Nephron progenitor cell (in vitro differentiated cells): ENCODE measurements at regions not wholly inside any gene's neighbourhood (a gene's known extent, or its start where the extent isn't known, plus 50 kb on each side); places are given as distances from the start of the nearest gene placed in this dataset.
A peak's percentile ranks its signal among the peaks of the same experiment; 100 is the strongest.

Experiments
- DNase-seq: peaks from one replicate; pipeline ENCODE4 v3.0.0; 2021
- H3K27ac Mint-ChIP-seq: 2 replicates; pipeline ENCODE4 v1.8.0; 2021; ENCODE audit warnings: mild to moderate bottlenecking, moderate library complexity, mixed read lengths
- H3K27me3 Mint-ChIP-seq: 2 replicates; pipeline ENCODE4 v1.8.0; 2021; ENCODE audit warnings: mild to moderate bottlenecking, low read depth, mixed read lengths; ENCODE audit not compliant: poor library complexity
- H3K36me3 Mint-ChIP-seq: 2 replicates; pipeline ENCODE4 v1.8.0; 2021; ENCODE audit warnings: low read depth, mixed read lengths
- H3K4me1 Mint-ChIP-seq: 2 replicates; pipeline ENCODE4 v1.8.0; 2021; ENCODE audit warnings: mixed read lengths
- H3K4me3 Mint-ChIP-seq: 2 replicates; pipeline ENCODE4 v1.8.0; 2021; ENCODE audit warnings: mild to moderate bottlenecking, moderate library complexity, mixed read lengths
- H3K9me3 Mint-ChIP-seq: 2 replicates; pipeline ENCODE4 v1.8.0; 2021; ENCODE audit warnings: mild to moderate bottlenecking, moderate library complexity, mixed read lengths
- CTCF ChIP-seq: fragments of 200-600 bp; sonication (generic); IDR thresholded peaks from 2 replicates; pipeline ENCODE4 v1.5.0; 2021; ENCODE audit warnings: antibody characterized with exemption

- no peak for DNase-seq
- H3K9me3 Mint-ChIP-seq, result peaks cover 4% of the 10 kb centered on the region
- no peaks in the 10 kb centered on the region for H3K36me3 Mint-ChIP-seq
- H3K4me3 Mint-ChIP-seq, result no peak overlapping the region
- H3K4me1 Mint-ChIP-seq, result no peaks in the 10 kb centered on the region
- no peak for TF ChIP-seq CTCF
- no peaks in the 10 kb centered on the region for H3K27me3 Mint-ChIP-seq
- H3K27ac Mint-ChIP-seq, result no peak overlapping the region
Observed at GRCh38 chr5:40238066-40238745, 441.5 kb upstream of the PTGER4 start.

GRCh38 chr5:40235471-40236400 is 444.0 kb upstream of the PTGER4 start:
- no peak overlapping the region for H3K27ac Mint-ChIP-seq
- no peak overlapping the region for H3K4me3 Mint-ChIP-seq
- no peaks in the 10 kb centered on the region for H3K4me1 Mint-ChIP-seq
- H3K9me3 Mint-ChIP-seq, result peaks cover 3% of the 10 kb centered on the region
- no peak for TF ChIP-seq CTCF
- H3K36me3 Mint-ChIP-seq, result no peaks in the 10 kb centered on the region
- DNase-seq, result no peak
- no peaks in the 10 kb centered on the region for H3K27me3 Mint-ChIP-seq

GRCh38 chr5:40233268-40233667 is 446.4 kb upstream of the PTGER4 start:
- no peak overlapping the region for H3K4me3 Mint-ChIP-seq
- H3K36me3 Mint-ChIP-seq, result no peaks in the 10 kb centered on the region
- no peaks in the 10 kb centered on the region for H3K9me3 Mint-ChIP-seq
- H3K27ac Mint-ChIP-seq, result no peak overlapping the region
- no peak for TF ChIP-seq CTCF
- peaks cover 4% of the 10 kb centered on the region for H3K4me1 Mint-ChIP-seq
- H3K27me3 Mint-ChIP-seq, result peaks cover 3% of the 10 kb centered on the region
- DNase-seq, result no peak

GRCh38 chr5:40227931-40228330 is 451.8 kb upstream of the PTGER4 start:
- Mint-ChIP-seq H3K4me1 (peaks cover 11% of the 10 kb centered on the region), H3K27ac (no peak overlapping the region), H3K36me3 (no peaks in the 10 kb centered on the region), H3K27me3 (peaks cover 3% of the 10 kb centered on the region), H3K9me3 (no peaks in the 10 kb centered on the region), H3K4me3 (no peak overlapping the region)
- no peak for TF ChIP-seq CTCF
- peak; percentile 4 for DNase-seq

GRCh38 chr5:40227366-40227765 is 452.3 kb upstream of the PTGER4 start:
- no peak for TF ChIP-seq CTCF
- H3K27me3 Mint-ChIP-seq, result peaks cover 3% of the 10 kb centered on the region
- no peak overlapping the region for H3K4me3 Mint-ChIP-seq
- no peak for DNase-seq
- H3K36me3 Mint-ChIP-seq, result no peaks in the 10 kb centered on the region
- no peaks in the 10 kb centered on the region for H3K9me3 Mint-ChIP-seq
- no peak overlapping the region for H3K27ac Mint-ChIP-seq
- peaks cover 11% of the 10 kb centered on the region for H3K4me1 Mint-ChIP-seq
